DND-41 (cell line): ENCODE measurements at regions not wholly inside any gene's neighbourhood (a gene's known extent, or its start where the extent isn't known, plus 50 kb on each side); places are given as distances from the start of the nearest gene placed in this dataset.
A peak's percentile ranks its signal among the peaks of the same experiment; 100 is the strongest.

Experiments used
- ATAC-seq: fragments of 200-7000 bp; cut with Tn5 transposase; 3 replicates; pipeline ENCODE4 v1.9.1; 2021; ENCODE audit warnings: low read depth; ENCODE audit not compliant: insufficient read depth
- DNase-seq: peaks from one replicate; pipeline ENCODE4 v3.0.0-alpha.2; 2020
- H2AFZ ChIP-seq: 2 replicates; pipeline ENCODE4 v1.6.0; 2012; ENCODE audit warnings: low read depth, low read length
- H3K27ac ChIP-seq: 2 replicates; pipeline ENCODE4 v1.5.1; 2012; ENCODE audit warnings: low read length, inconsistent platforms
- H3K27me3 ChIP-seq: fragments of 200-600 bp; sonication (generic); 2 replicates; pipeline ENCODE4 v1.6.0; 2012; ENCODE audit warnings: low read length, mild to moderate bottlenecking, inconsistent platforms; ENCODE audit not compliant: insufficient read depth, poor library complexity
- H3K36me3 ChIP-seq: 2 replicates; pipeline ENCODE4 v1.5.1; 2012; ENCODE audit warnings: low read length, inconsistent platforms; ENCODE audit not compliant: insufficient read depth
- H3K4me1 ChIP-seq: 2 replicates; pipeline ENCODE4 v1.5.1; 2012; ENCODE audit warnings: mild to moderate bottlenecking, low read length; ENCODE audit not compliant: insufficient read depth
- H3K4me2 ChIP-seq: 2 replicates; pipeline ENCODE4 v1.6.0; 2012; ENCODE audit warnings: mild to moderate bottlenecking, moderate library complexity, low read length, inconsistent platforms; ENCODE audit not compliant: insufficient read depth
- H3K4me3 ChIP-seq, 2 experiments: fragments of 200-600 bp in 1 of 2; shearing (Covaris generic) in 1 of 2; 2 replicates each; pipeline ENCODE4 v1.5.1; 2012 to 2016; ENCODE audit warnings: inconsistent platforms in 2 of 2, low read length in 2 of 2, mild to moderate bottlenecking in 2 of 2, low read depth in 1 of 2, moderate library complexity in 1 of 2
- H3K79me2 ChIP-seq: 2 replicates; pipeline ENCODE4 v1.6.0; 2012; ENCODE audit warnings: low read length, inconsistent platforms; ENCODE audit not compliant: insufficient read depth
- H3K9ac ChIP-seq: 2 replicates; pipeline ENCODE4 v1.6.0; 2012; ENCODE audit warnings: low read depth, mild to moderate bottlenecking, inconsistent platforms, low read length, moderate library complexity
- H3K9me3 ChIP-seq: 2 replicates; pipeline ENCODE4 v1.5.1; 2012; ENCODE audit warnings: low read length, moderate library complexity, mild to moderate bottlenecking, inconsistent platforms; ENCODE audit not compliant: insufficient read depth, severe bottlenecking
- H4K20me1 ChIP-seq: 2 replicates; pipeline ENCODE4 v1.6.0; 2012; ENCODE audit warnings: low read length; ENCODE audit not compliant: insufficient read depth
- CTCF ChIP-seq: IDR thresholded peaks from 2 replicates; pipeline ENCODE4 v1.5.1; 2012; ENCODE audit warnings: borderline replicate concordance, low read length, moderate library complexity, mild to moderate bottlenecking; ENCODE audit not compliant: poor library complexity, severe bottlenecking; ENCODE audit errors: extremely low read depth
- EZH2 ChIP-seq: IDR thresholded peaks from 3 replicates; pipeline ENCODE4 v1.6.1; 2012; ENCODE audit warnings: borderline replicate concordance, low read depth, mild to moderate bottlenecking, moderate library complexity, low read length, inconsistent platforms; ENCODE audit not compliant: severe bottlenecking

- Histone ChIP-seq H2AFZ (no peak overlapping the region), H3K4me1 (no peaks in the 10 kb centered on the region), H3K27me3 (no peaks in the 10 kb centered on the region), H3K4me3 (no peak overlapping the region), H3K9me3 (no peaks in the 10 kb centered on the region), H4K20me1 (no peaks in the 10 kb centered on the region), H3K9ac (no peak overlapping the region), H3K79me2 (no peaks in the 10 kb centered on the region), H3K27ac (no peak overlapping the region), H3K36me3 (no peaks in the 10 kb centered on the region), H3K4me2 (no peak overlapping the region)
- ATAC-seq, result no peak
- no peak for DNase-seq
- TF ChIP-seq CTCF, result no peak
- TF ChIP-seq EZH2, result no peak
Measured at GRCh38 chr1:78275906-78276685, 214.7 kb upstream of the PTGFR start.

- H3K4me3 ChIP-seq, result no peak overlapping the region
- H3K4me2 ChIP-seq, result no peak overlapping the region
- no peaks in the 10 kb centered on the region for H4K20me1 ChIP-seq
- H2AFZ ChIP-seq, result no peak overlapping the region
- no peak overlapping the region for H3K9ac ChIP-seq
- no peaks in the 10 kb centered on the region for H3K27me3 ChIP-seq
- TF ChIP-seq CTCF (no peak), EZH2 (no peak)
- no peak for DNase-seq
- no peaks in the 10 kb centered on the region for H3K9me3 ChIP-seq
- no peaks in the 10 kb centered on the region for H3K4me1 ChIP-seq
- no peaks in the 10 kb centered on the region for H3K79me2 ChIP-seq
- no peak overlapping the region for H3K27ac ChIP-seq
- no peaks in the 10 kb centered on the region for H3K36me3 ChIP-seq
- peak; percentile 52; the same call in 2 of the 3 replicates for ATAC-seq
Measured at GRCh38 chr1:78277253-78277652, 213.5 kb upstream of the PTGFR start.

- H3K36me3 ChIP-seq, result no peaks in the 10 kb centered on the region
- H3K4me1 ChIP-seq, result no peaks in the 10 kb centered on the region
- no peaks in the 10 kb centered on the region for H3K9me3 ChIP-seq
- no peak overlapping the region for H3K27ac ChIP-seq
- no peaks in the 10 kb centered on the region for H3K27me3 ChIP-seq
- no peaks in the 10 kb centered on the region for H4K20me1 ChIP-seq
- H3K79me2 ChIP-seq, result no peaks in the 10 kb centered on the region
- no peak overlapping the region for H2AFZ ChIP-seq
- DNase-seq (no peak), ATAC-seq (no peak)
- H3K9ac ChIP-seq, result no peak overlapping the region
- H3K4me3 ChIP-seq, result no peak overlapping the region
- no peak overlapping the region for H3K4me2 ChIP-seq
- no peak for TF ChIP-seq EZH2
- TF ChIP-seq CTCF, result no peak
Measured at GRCh38 chr1:78279051-78279450, 211.7 kb upstream of the PTGFR start.
